ENCODE measurements at regions not wholly inside any gene's neighbourhood (a gene's known extent, or its start where the extent isn't known, plus 50 kb on each side); places are given as distances from the start of the nearest gene placed in this dataset.

DNA sequence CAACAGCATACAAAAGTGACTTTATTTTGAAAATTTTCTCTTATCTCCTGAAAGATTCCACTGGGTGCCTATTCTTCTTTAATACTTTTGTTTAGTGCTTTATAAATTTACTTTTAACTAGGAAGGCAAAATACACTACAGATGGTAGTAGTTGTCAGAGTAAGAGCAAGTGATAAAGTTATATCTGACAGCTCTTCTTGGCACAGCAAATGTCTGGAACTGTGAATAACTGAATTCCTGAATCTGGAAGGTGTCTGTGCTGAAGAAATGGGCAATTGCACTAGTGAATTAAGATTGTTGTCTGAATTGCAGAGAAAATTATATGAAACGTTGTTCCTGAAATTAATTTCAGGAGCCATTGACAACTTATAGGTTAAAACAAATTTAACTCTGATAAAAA lies 213.8 kb upstream of the CBLB start:
- Histone ChIP-seq H3K27ac (no peak overlapping the region), H3K4me3 (no peak overlapping the region)
- TF ChIP-seq CTCF (IDR thresholded peaks at IDR 0.05), result no peak
- DNase-seq (ENCODE audit: low spot score), result no peak

- no peak for DNase-seq (ENCODE audit: low spot score)
- no peak overlapping the region for H3K4me3 ChIP-seq
- TF ChIP-seq CTCF (IDR thresholded peaks at IDR 0.05), result no peak
- H3K27ac ChIP-seq, result no peak overlapping the region
Measured at GRCh38 chr3:106083207-106083606, 214.4 kb upstream of the CBLB start.

DNA sequence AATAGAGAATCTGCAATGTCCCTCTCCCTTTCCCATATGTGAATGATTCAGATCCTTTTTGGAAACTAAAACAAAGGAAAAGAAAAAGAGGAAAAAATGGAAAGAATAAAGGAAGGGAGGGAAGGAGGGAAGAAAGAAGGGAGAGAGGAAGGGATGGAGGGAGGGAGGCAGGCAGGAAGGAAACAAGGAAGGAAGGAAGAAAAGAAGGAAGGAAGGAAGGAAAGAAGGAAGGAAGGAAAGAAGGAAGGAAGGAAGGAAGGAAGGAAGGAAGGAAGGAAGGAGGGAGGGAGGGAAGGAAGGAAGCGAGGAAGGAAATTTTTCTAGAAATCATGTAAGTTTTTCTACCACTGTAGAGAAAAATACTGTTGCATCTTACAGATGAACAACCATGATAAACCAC lies 215.0 kb upstream of the CBLB start:
- H3K4me3 ChIP-seq, result no peak overlapping the region
- no peak for TF ChIP-seq CTCF (IDR thresholded peaks at IDR 0.05)
- no peak for DNase-seq (ENCODE audit: low spot score)
- no peak overlapping the region for H3K27ac ChIP-seq

GRCh38 chr3:106086038-106086437 lies 217.2 kb upstream of the CBLB start:
- no peak for TF ChIP-seq CTCF (IDR thresholded peaks at IDR 0.05)
- Histone ChIP-seq H3K4me3 (no peak overlapping the region), H3K27ac (no peak overlapping the region)
- DNase-seq (ENCODE audit: low spot score), result no peak

GRCh38 chr3:106086636-106087035 lies 217.8 kb upstream of the CBLB start:
- no peak for DNase-seq (ENCODE audit: low spot score)
- no peak for TF ChIP-seq CTCF (IDR thresholded peaks at IDR 0.05)
- Histone ChIP-seq H3K4me3 (no peak overlapping the region), H3K27ac (no peak overlapping the region)

- Histone ChIP-seq H3K4me3 (no peak overlapping the region), H3K27ac (no peak overlapping the region)
- no peak for DNase-seq (ENCODE audit: low spot score)
- no peak for TF ChIP-seq CTCF (IDR thresholded peaks at IDR 0.05)
Measured at GRCh38 chr3:106088304-106088703, 219.5 kb upstream of the CBLB start.

- H3K4me3 ChIP-seq, result no peak overlapping the region
Measured at GRCh38 chr3:106088899-106089298, 220.1 kb upstream of the CBLB start.

More at GRCh38 chr3:106088899-106089298, 220.1 kb upstream of the CBLB start:
- H3K27ac ChIP-seq, result no peak overlapping the region
- no peak for TF ChIP-seq CTCF (IDR thresholded peaks at IDR 0.05)
- no peak for DNase-seq (ENCODE audit: low spot score)
